IMR-90 (cell line): ENCODE measurements at regions not wholly inside any gene's neighbourhood (a gene's known extent, or its start where the extent isn't known, plus 50 kb on each side); places are given as distances from the start of the nearest gene placed in this dataset.

Experiments
- ATAC-seq: fragments of 200-7000 bp; cut with Tn5 transposase; 2 replicates; pipeline ENCODE4 v1.9.1; 2020; ENCODE audit warnings: low read depth, mild to moderate bottlenecking, moderate library complexity
- BruUV-seq: library from RNA; stranded (reverse); fragments of 400-500 nt; replicated peaks from 2 replicates; lab custom pipeline; 2021; lab: Mats Ljungman, UMichigan
- CTCF ChIA-PET: fragments of 300-600 bp; formaldehyde crosslinking; extraction: SDS; loops from one replicate; lab custom pipeline; 2021; ENCODE audit warnings: antibody characterized with exemption; lab: Yijun Ruan, JAX
- POLR2A ChIA-PET: fragments of 300-600 bp; sonication (Branson Sonifier 250); formaldehyde crosslinking; loops from one replicate; lab custom pipeline; 2022; ENCODE audit warnings: antibody characterized with exemption; ENCODE audit not compliant: unreplicated experiment; lab: Charles Lee
- DNase-seq: peaks from one replicate; pipeline ENCODE4 v3.0.0; 2013
- H2AFZ ChIP-seq: replicated peaks from 2 replicates; pipeline ENCODE3; 2013; ENCODE audit warnings: low read length, mild to moderate bottlenecking; ENCODE audit not compliant: poor library complexity
- H2AK5ac ChIP-seq: 2 replicates; pipeline ENCODE4 v1.6.1; 2013; ENCODE audit warnings: low read depth, low read length, inconsistent platforms
- H2AK9ac ChIP-seq: replicated peaks from 2 replicates; pipeline ENCODE3; 2013; ENCODE audit warnings: mild to moderate bottlenecking, low read depth, low read length, moderate library complexity; ENCODE audit not compliant: poor library complexity
- H2BK120ac ChIP-seq: 2 replicates; pipeline ENCODE4 v1.6.1; 2013; ENCODE audit warnings: low read depth, low read length, inconsistent platforms
- H2BK15ac ChIP-seq: 3 replicates; pipeline ENCODE4 v1.6.1; 2013; ENCODE audit warnings: low read depth, low read length, inconsistent platforms
- H2BK20ac ChIP-seq: 2 replicates; pipeline ENCODE4 v1.6.1; 2013; ENCODE audit warnings: low read depth, mild to moderate bottlenecking, inconsistent platforms, low read length, moderate library complexity
- H2BK5ac ChIP-seq: 2 replicates; pipeline ENCODE4 v1.6.1; 2013; ENCODE audit warnings: mild to moderate bottlenecking, low read depth, low read length, inconsistent platforms; ENCODE audit not compliant: poor library complexity, severe bottlenecking
- H3K14ac ChIP-seq: replicated peaks from 2 replicates; pipeline ENCODE4 v1.6.1; 2013; ENCODE audit warnings: low read depth, low read length, inconsistent platforms
- H3K18ac ChIP-seq: 2 replicates; pipeline ENCODE4 v1.6.1; 2013; ENCODE audit warnings: low read depth, low read length, control low read depth
- H3K23ac ChIP-seq: 2 replicates; pipeline ENCODE4 v1.6.1; 2013; ENCODE audit warnings: low read depth, low read length, inconsistent platforms
- H3K27ac ChIP-seq: 2 replicates; pipeline ENCODE4 v1.5.1; 2013; ENCODE audit warnings: mild to moderate bottlenecking, control low read depth, low read length; ENCODE audit not compliant: insufficient read depth
- H3K27me3 ChIP-seq: 2 replicates; pipeline ENCODE4 v1.6.1; 2013; ENCODE audit warnings: low read length; ENCODE audit not compliant: control insufficient read depth, insufficient read depth
- H3K36me3 ChIP-seq: 2 replicates; pipeline ENCODE4 v1.6.1; 2013; ENCODE audit warnings: low read length, mixed read lengths; ENCODE audit not compliant: control insufficient read depth, insufficient read depth
- H3K4ac ChIP-seq: 2 replicates; pipeline ENCODE4 v1.6.1; 2013; ENCODE audit warnings: low read depth, low read length, inconsistent platforms
- H3K4me1 ChIP-seq: 2 replicates; pipeline ENCODE4 v1.6.1; 2013; ENCODE audit warnings: low read length, mixed read lengths; ENCODE audit not compliant: control insufficient read depth, insufficient read depth
- H3K4me2 ChIP-seq: 2 replicates; pipeline ENCODE4 v1.6.1; 2013; ENCODE audit warnings: low read depth, mild to moderate bottlenecking, control low read depth, low read length, moderate library complexity
- H3K4me3 ChIP-seq: 2 replicates; pipeline ENCODE4 v1.5.1; 2013; ENCODE audit warnings: low read depth, mild to moderate bottlenecking, control low read depth, low read length, moderate library complexity; ENCODE audit not compliant: insufficient read depth
- H3K56ac ChIP-seq: 2 replicates; pipeline ENCODE4 v1.6.1; 2013; ENCODE audit warnings: low read length, inconsistent platforms; ENCODE audit not compliant: insufficient read depth; ENCODE audit errors: extremely low read depth
- H3K79me1 ChIP-seq, 2 experiments: 2 replicates each; pipeline ENCODE4 v1.6.1; 2013; ENCODE audit warnings: low read length in 2 of 2, inconsistent platforms in 1 of 2, low read depth in 1 of 2
- H3K9ac ChIP-seq: 2 replicates; pipeline ENCODE4 v1.6.1; 2013; ENCODE audit warnings: low read depth, low read length, control low read depth
- H3K9me1 ChIP-seq: 2 replicates; pipeline ENCODE4 v1.6.1; 2013; ENCODE audit warnings: low read length, inconsistent platforms; ENCODE audit not compliant: insufficient read depth
- H3K9me3 ChIP-seq: 2 replicates; pipeline ENCODE4 v1.6.1; 2013; ENCODE audit warnings: low read length; ENCODE audit not compliant: control insufficient read depth, insufficient read depth
- H4K20me1 ChIP-seq: 2 replicates; pipeline ENCODE4 v1.6.1; 2013; ENCODE audit warnings: low read length, inconsistent platforms; ENCODE audit not compliant: insufficient read depth
- H4K5ac ChIP-seq: 2 replicates; pipeline ENCODE4 v1.6.1; 2013; ENCODE audit warnings: mild to moderate bottlenecking, low read depth, low read length, control low read depth
- H4K8ac ChIP-seq, 2 experiments: 2 replicates each; pipeline ENCODE4 v1.6.1; 2013; ENCODE audit warnings: low read depth in 2 of 2, low read length in 2 of 2, control low read depth in 1 of 2, inconsistent platforms in 1 of 2
- H4K91ac ChIP-seq: 2 replicates; pipeline ENCODE4 v1.6.1; 2013; ENCODE audit warnings: low read depth, low read length, inconsistent platforms; ENCODE audit not compliant: insufficient read depth
- POLR2A ChIP-seq: IDR thresholded peaks from 2 replicates; pipeline ENCODE4 v1.6.1; 2012; ENCODE audit warnings: mild to moderate bottlenecking, low read depth, low read length
- RAD21 ChIP-seq: IDR thresholded peaks from 2 replicates; pipeline ENCODE4 v1.6.1; 2012; ENCODE audit warnings: low read length, improper control_type of control experiment
- WGBS, 2 experiments: methylation state at CpG; one replicate each; pipeline versions ENCODE4 v1.1.5 to v1.1.7; 2013; ENCODE audit warnings: missing lambda C conversion rate in 2 of 2; ENCODE audit not compliant: insufficient read length in 1 of 2; ENCODE audit errors: extremely low coverage in 2 of 2; 5-methylcytosine and 5-hydroxymethylcytosine counted together
- dilution Hi-C: fragments of 300-500 bp; cut with HindIII; formaldehyde crosslinking; loops from one replicate; pipeline ENCODE4 v1.14.3; 2018; ENCODE audit warnings: low sequenced_read_pairs; ENCODE audit not compliant: unreplicated experiment
- in situ Hi-C: fragments of 300-500 bp; cut with MboI; formaldehyde crosslinking; loops from 3 replicates; pipeline ENCODE4 v1.14.3; 2019; ENCODE audit warnings: low sequenced_read_pairs, inconsistent platforms, mixed read lengths
- intact Hi-C: fragments of 100-400 bp; cut with micrococcal nuclease; formaldehyde crosslinking; loops from 2 replicates; pipeline ENCODE4 v1.10.0; 2022

DNA sequence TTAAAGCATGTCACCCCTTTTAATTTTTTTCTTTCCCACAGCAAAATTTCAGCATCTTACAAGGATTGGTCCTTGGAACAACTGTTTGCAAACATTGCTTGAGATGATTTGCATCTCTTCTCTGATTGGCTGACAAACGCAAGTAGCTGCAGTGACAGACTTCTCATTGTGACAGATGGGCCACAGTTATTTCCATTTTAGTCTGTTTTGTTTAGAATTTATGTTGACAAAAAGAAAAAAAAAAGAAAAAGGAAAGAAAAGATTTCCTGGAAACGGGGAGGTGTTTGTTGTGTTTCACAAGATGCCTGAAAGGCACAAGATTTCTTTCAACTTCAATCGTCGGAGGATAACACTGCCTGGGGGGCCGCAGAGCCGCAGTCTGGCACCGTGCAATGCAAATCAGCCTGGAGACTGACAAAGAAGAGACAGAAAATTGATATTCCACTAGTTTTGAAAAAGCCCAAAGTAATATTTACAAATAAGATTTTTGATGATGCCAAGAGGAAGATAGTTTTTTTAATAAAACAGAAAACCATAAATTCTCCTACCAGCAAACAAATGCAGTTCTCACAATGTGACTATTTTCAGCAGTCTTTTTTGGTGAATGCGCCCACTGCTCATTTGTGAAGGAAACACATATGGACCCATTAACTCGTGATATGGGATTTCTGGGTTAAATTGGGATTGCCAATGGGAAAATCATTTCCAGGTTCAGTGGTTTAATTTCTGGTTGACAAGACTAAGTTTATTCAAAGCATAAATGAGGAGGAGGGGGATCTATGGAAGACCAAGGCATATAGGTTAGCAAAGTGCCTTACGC lies 296.2 kb upstream of the SMIM21 start:
- H3K36me3 ChIP-seq: no peaks in the 10 kb centered on the region
- no peak overlapping the region for H2AK9ac ChIP-seq
- no peak overlapping the region for H2BK120ac ChIP-seq
- no peaks in the 10 kb centered on the region; the same call in 1 of the 2 replicates for H3K27me3 ChIP-seq
- no peak overlapping the region for H4K91ac ChIP-seq
- DNase-seq (no peak), ATAC-seq (no peak)
- H2BK15ac ChIP-seq: no peak overlapping the region
- H3K56ac ChIP-seq: no peak overlapping the region
- ChIA-PET CTCF (no interaction called here), POLR2A (no interaction called here)
- intact Hi-C loops: no loop called here
- no peak overlapping the region for H3K4me2 ChIP-seq
- H3K9me1 ChIP-seq: no peaks in the 10 kb centered on the region
- no peak overlapping the region for H4K5ac ChIP-seq
- no peaks in the 10 kb centered on the region for H4K20me1 ChIP-seq
- no peak overlapping the region for H3K23ac ChIP-seq
- H2BK20ac ChIP-seq: no peak overlapping the region
- no peak overlapping the region for H2AK5ac ChIP-seq
- dilution Hi-C loops: no loop called here
- no peak overlapping the region for H3K14ac ChIP-seq
- no peaks in the 10 kb centered on the region for H3K79me1 ChIP-seq
- WGBS, 2 experiments: 36% methylated on average over 6 of the region's 10 CpGs; no CpG with 5 or more reads in 1 of the 2 experiments
- no peak overlapping the region for H3K4me3 ChIP-seq
- no peak overlapping the region for H3K4ac ChIP-seq
- H4K8ac ChIP-seq: no peak overlapping the region
- TF ChIP-seq POLR2A (no peak), RAD21 (no peak)
- H3K27ac ChIP-seq: no peak overlapping the region
- H3K18ac ChIP-seq: no peak overlapping the region
- in situ Hi-C loops: no loop called here
- no peaks in the 10 kb centered on the region for H3K9me3 ChIP-seq
- H2BK5ac ChIP-seq: no peak overlapping the region
- H3K4me1 ChIP-seq: no peaks in the 10 kb centered on the region
- H3K9ac ChIP-seq: no peak overlapping the region
- no TSS peak for BruUV-seq
- H2AFZ ChIP-seq: no peak overlapping the region
